Endothelial cell of umbilical vein (primary cell): ENCODE measurements at regions not wholly inside any gene's neighbourhood (a gene's known extent, or its start where the extent isn't known, plus 50 kb on each side); places are given as distances from the start of the nearest gene placed in this dataset.

Source experiments
- BruUV-seq: library from RNA; stranded (reverse); fragments of 400-500 nt; replicated peaks from 2 replicates; lab custom pipeline; 2021; lab: Mats Ljungman, UMichigan
- CTCF ChIA-PET: fragments of 300-600, 350-600 bp; sonication (Branson Sonifier 250); formaldehyde crosslinking; loops from one replicate; lab custom pipeline; 2021; ENCODE audit warnings: antibody characterized with exemption, inconsistent platforms; lab: Charles Lee
- POLR2A ChIA-PET: fragments of 300-600, 350-600 bp; sonication (Branson Sonifier 250); formaldehyde crosslinking; loops from one replicate; lab custom pipeline; 2021; ENCODE audit warnings: antibody characterized with exemption, inconsistent platforms; lab: Charles Lee
- DNase-seq: peaks from one replicate; pipeline ENCODE4 v3.0.0-alpha.2; 2011; ENCODE audit warnings: low read depth, low spot score
- FAIRE-seq: peaks from 2 replicates; lab custom pipeline; 2011; peaks lifted over from hg19 to GRCh38; lab: Jason Lieb, UNC
- H2AFZ ChIP-seq: 2 replicates; pipeline ENCODE4 v1.6.0; 2012; ENCODE audit warnings: low read depth, low read length, control low read depth, inconsistent platforms
- H3K27ac ChIP-seq: 2 replicates; pipeline ENCODE4 v1.5.1; 2011; ENCODE audit warnings: low read depth, mild to moderate bottlenecking, control low read depth, low read length, moderate library complexity; ENCODE audit not compliant: insufficient read depth
- H3K27me3 ChIP-seq, 2 experiments: 2 replicates each; pipeline versions ENCODE4 v1.6.0 to v1.6.1; 2011; ENCODE audit warnings: low read length in 2 of 2, mixed read lengths in 1 of 2; ENCODE audit not compliant: control insufficient read depth in 2 of 2, insufficient read depth in 2 of 2
- H3K36me3 ChIP-seq, 2 experiments: 2 replicates in 1 of 2; 3 replicates in 1 of 2; pipeline ENCODE4 v1.5.1; 2011; ENCODE audit warnings: low read length in 2 of 2, mild to moderate bottlenecking in 1 of 2, moderate library complexity in 1 of 2; ENCODE audit not compliant: control insufficient read depth in 2 of 2, insufficient read depth in 2 of 2; ENCODE audit errors: extremely low read depth in 1 of 2
- H3K4me1 ChIP-seq: 3 replicates; pipeline ENCODE4 v1.5.1; 2011; ENCODE audit warnings: mild to moderate bottlenecking, low read length; ENCODE audit not compliant: control insufficient read depth, insufficient read depth; ENCODE audit errors: extremely low read depth
- H3K4me2 ChIP-seq: 2 replicates; pipeline ENCODE4 v1.6.1; 2011; ENCODE audit warnings: low read length, control low read depth, mixed read lengths; ENCODE audit not compliant: insufficient read depth
- H3K4me3 ChIP-seq, 3 experiments: fragments of 200-600 bp in 1 of 3; sonication (generic), shearing (Covaris generic) in 1 of 3; replicated peaks in 1 of 3; 2 replicates each; pipeline ENCODE4 v1.5.1; 2011 to 2016; ENCODE audit warnings: control low read depth in 3 of 3, low read length in 3 of 3, mild to moderate bottlenecking in 2 of 3, inconsistent platforms in 1 of 3, low read depth in 1 of 3, moderate library complexity in 1 of 3; ENCODE audit not compliant: insufficient read depth in 1 of 3
- H3K79me2 ChIP-seq: 2 replicates; pipeline ENCODE4 v1.6.0; 2012; ENCODE audit warnings: low read length, inconsistent platforms; ENCODE audit not compliant: control insufficient read depth, insufficient read depth
- H3K9ac ChIP-seq: replicated peaks from 2 replicates; pipeline ENCODE3; 2011; ENCODE audit warnings: low read length, control low read depth; ENCODE audit not compliant: insufficient read depth; ENCODE audit errors: extremely low read depth
- H3K9me1 ChIP-seq: replicated peaks from 3 replicates; pipeline ENCODE4 v1.6.0; 2011; ENCODE audit warnings: mild to moderate bottlenecking, low read length; ENCODE audit not compliant: control insufficient read depth, insufficient read depth; ENCODE audit errors: extremely low read depth
- H3K9me3 ChIP-seq: replicated peaks from 2 replicates; pipeline ENCODE4 v1.5.1; 2012; ENCODE audit warnings: low read length, inconsistent platforms; ENCODE audit not compliant: control insufficient read depth, insufficient read depth
- H4K20me1 ChIP-seq: replicated peaks from 2 replicates; pipeline ENCODE3; 2011; ENCODE audit warnings: mild to moderate bottlenecking, low read length; ENCODE audit not compliant: control insufficient read depth, insufficient read depth; ENCODE audit errors: extremely low read depth
- EZH2 ChIP-seq: IDR thresholded peaks from 2 replicates; pipeline ENCODE4 v1.6.1; 2012; ENCODE audit warnings: borderline replicate concordance, low read depth, mild to moderate bottlenecking, moderate library complexity, low read length, inconsistent platforms; ENCODE audit not compliant: severe bottlenecking
- FOS ChIP-seq: IDR thresholded peaks from 2 replicates; pipeline ENCODE4 v1.6.1; 2011; ENCODE audit warnings: mild to moderate bottlenecking, low read length, moderate library complexity, borderline replicate concordance; ENCODE audit not compliant: insufficient read depth
- GATA2 ChIP-seq: IDR thresholded peaks from 2 replicates; pipeline ENCODE4 v1.7.0; 2011; ENCODE audit warnings: low read depth, mild to moderate bottlenecking, moderate library complexity, mixed read lengths, low read length; ENCODE audit not compliant: insufficient read length, insufficient read depth
- JUN ChIP-seq: IDR thresholded peaks from 2 replicates; pipeline ENCODE4 v1.6.1; 2011; ENCODE audit warnings: borderline replicate concordance, low read depth; ENCODE audit not compliant: insufficient read length, insufficient read depth
- MYC ChIP-seq: IDR thresholded peaks from one replicate; pipeline ENCODE4 v1.6.1; 2011; ENCODE audit warnings: mild to moderate bottlenecking, low read depth, low read length
- POLR2A ChIP-seq: IDR thresholded peaks from 2 replicates; pipeline ENCODE4 v1.6.1; 2012; ENCODE audit warnings: low read depth, mild to moderate bottlenecking, control low read depth, low read length
- POLR2AphosphoS5 ChIP-seq: IDR thresholded peaks from 2 replicates; pipeline ENCODE4 v1.6.1; 2012; ENCODE audit warnings: low read depth, mild to moderate bottlenecking, control low read depth, low read length, moderate library complexity; ENCODE audit not compliant: insufficient read depth
- dilution Hi-C: fragments of 300-500 bp; cut with MboI; formaldehyde crosslinking; loops from one replicate; pipeline ENCODE4 v1.15.0; 2019; ENCODE audit warnings: low sequenced_read_pairs; ENCODE audit not compliant: extremely low pct_ligation_motif_present
- intact Hi-C: fragments of 100-400 bp; cut with micrococcal nuclease; formaldehyde crosslinking; loops from one replicate; pipeline ENCODE4 v1.10.0; 2022
- TF ChIP-seq, protein P1 (sequence below), 2 donors: IDR thresholded peaks; 1 replicate in 1 of 2; 2 replicates in 1 of 2; pipeline ENCODE4 v1.5.1; 2011; ENCODE audit warnings: low read length in 2 of 2, mild to moderate bottlenecking in 2 of 2, moderate library complexity in 2 of 2, control low read depth in 1 of 2, inconsistent platforms in 1 of 2, low read depth in 1 of 2; ENCODE audit not compliant: insufficient read depth in 1 of 2; ENCODE audit errors: extremely low read depth in 1 of 2
- TF ChIP-seq, protein P2 (sequence below): IDR thresholded peaks from 2 replicates; pipeline ENCODE4 v1.6.1; 2011; ENCODE audit not compliant: insufficient read depth, insufficient read length

DNA sequence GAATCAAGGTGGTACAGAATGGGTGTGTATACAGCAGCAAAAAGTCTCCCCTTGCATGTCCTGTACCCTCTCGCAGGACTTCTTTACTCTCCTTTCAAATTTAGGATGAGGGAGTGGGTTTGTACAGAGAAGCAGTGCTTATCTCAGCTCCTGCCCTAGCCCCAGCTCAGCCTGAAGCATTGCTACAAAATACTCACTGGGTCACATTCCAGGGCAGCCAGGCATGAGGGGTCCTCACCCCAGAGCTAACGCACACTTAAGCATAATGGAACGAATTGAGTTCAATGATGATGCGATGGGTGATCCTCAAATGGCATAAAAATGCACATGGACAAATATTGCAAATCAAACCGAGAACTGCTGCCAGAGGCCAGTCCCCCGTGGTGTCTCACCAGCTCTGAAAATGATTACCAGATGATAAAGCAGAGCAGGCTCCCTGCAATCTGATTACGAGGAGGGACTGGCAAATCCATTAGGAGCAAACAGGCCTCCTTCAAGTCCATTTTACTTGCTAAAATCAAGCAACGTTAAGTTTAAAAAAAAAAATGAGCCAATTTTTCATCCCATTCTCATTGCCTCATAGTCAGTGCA lies 231.6 kb upstream of the TAS2R1 start:
- no peak overlapping the region for H3K27ac ChIP-seq
- BruUV-seq: no TSS peak
- no peaks in the 10 kb centered on the region for H3K27me3 ChIP-seq
- no peaks in the 10 kb centered on the region for H3K36me3 ChIP-seq
- H2AFZ ChIP-seq: no peak overlapping the region
- dilution Hi-C loops: no loop called here
- no peak overlapping the region for H3K4me3 ChIP-seq
- no peak for FAIRE-seq
- no peaks in the 10 kb centered on the region for H3K9me1 ChIP-seq
- H3K9me3 ChIP-seq: peaks cover 4% of the 10 kb centered on the region
- TF ChIP-seq EZH2: no peak
- no peak for TF ChIP-seq GATA2
- TF ChIP-seq JUN: no peak
- no peak for TF ChIP-seq FOS
- TF ChIP-seq, protein P1, sequence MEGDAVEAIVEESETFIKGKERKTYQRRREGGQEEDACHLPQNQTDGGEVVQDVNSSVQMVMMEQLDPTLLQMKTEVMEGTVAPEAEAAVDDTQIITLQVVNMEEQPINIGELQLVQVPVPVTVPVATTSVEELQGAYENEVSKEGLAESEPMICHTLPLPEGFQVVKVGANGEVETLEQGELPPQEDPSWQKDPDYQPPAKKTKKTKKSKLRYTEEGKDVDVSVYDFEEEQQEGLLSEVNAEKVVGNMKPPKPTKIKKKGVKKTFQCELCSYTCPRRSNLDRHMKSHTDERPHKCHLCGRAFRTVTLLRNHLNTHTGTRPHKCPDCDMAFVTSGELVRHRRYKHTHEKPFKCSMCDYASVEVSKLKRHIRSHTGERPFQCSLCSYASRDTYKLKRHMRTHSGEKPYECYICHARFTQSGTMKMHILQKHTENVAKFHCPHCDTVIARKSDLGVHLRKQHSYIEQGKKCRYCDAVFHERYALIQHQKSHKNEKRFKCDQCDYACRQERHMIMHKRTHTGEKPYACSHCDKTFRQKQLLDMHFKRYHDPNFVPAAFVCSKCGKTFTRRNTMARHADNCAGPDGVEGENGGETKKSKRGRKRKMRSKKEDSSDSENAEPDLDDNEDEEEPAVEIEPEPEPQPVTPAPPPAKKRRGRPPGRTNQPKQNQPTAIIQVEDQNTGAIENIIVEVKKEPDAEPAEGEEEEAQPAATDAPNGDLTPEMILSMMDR (IDR thresholded peaks at IDR 0.05; ENCODE audit: extremely low read depth in 1 of 2, insufficient read depth in 1 of 2, low read depth in 1 of 2, low read length in 2 of 2): no peak
- TF ChIP-seq, protein P2, sequence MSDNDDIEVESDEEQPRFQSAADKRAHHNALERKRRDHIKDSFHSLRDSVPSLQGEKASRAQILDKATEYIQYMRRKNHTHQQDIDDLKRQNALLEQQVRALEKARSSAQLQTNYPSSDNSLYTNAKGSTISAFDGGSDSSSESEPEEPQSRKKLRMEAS: no peak
- TF ChIP-seq MYC: no peak
- no peak for TF ChIP-seq POLR2A
- TF ChIP-seq POLR2AphosphoS5: no peak
- no peaks in the 10 kb centered on the region for H3K79me2 ChIP-seq
- DNase-seq: no peak
- intact Hi-C loops: no loop called here
- CTCF ChIA-PET: no interaction called here
- H3K9ac ChIP-seq: no peak overlapping the region
- POLR2A ChIA-PET: no interaction called here
- H3K4me2 ChIP-seq: no peak overlapping the region
- H3K4me1 ChIP-seq: no peaks in the 10 kb centered on the region
- no peaks in the 10 kb centered on the region for H4K20me1 ChIP-seq
